HepG2 (cell line): ENCODE measurements at regions not wholly inside any gene's neighbourhood (a gene's known extent, or its start where the extent isn't known, plus 50 kb on each side); places are given as distances from the start of the nearest gene placed in this dataset.

Source experiments
- ATAC-seq: fragments of 200-7000 bp; cut with Tn5 transposase; 3 replicates; pipeline ENCODE4 v1.9.1; 2020; ENCODE audit warnings: mild to moderate bottlenecking, moderate library complexity
- BruUV-seq: library from RNA; stranded (reverse); fragments of 400-500 nt; replicated peaks from 2 replicates; lab custom pipeline; 2021; lab: Mats Ljungman, UMichigan
- CTCF ChIA-PET: fragments of 300-600 bp; formaldehyde crosslinking; extraction: SDS; loops from one replicate; lab custom pipeline; 2021; ENCODE audit warnings: low total read pairs, inconsistent platforms, low intra/inter-chr PET ratio; lab: Yijun Ruan, JAX
- POLR2A ChIA-PET: fragments of 350-600 bp; sonication (Branson Sonifier 250); formaldehyde crosslinking; loops from one replicate; lab custom pipeline; 2020; ENCODE audit warnings: antibody characterized with exemption, inconsistent platforms; lab: Yijun Ruan, JAX
- DNase-seq: peaks from one replicate; pipeline ENCODE4 v3.0.0-alpha.2; 2015; ENCODE audit warnings: low spot score
- FAIRE-seq: peaks from 3 replicates; lab custom pipeline; 2011; peaks lifted over from hg19 to GRCh38; lab: Jason Lieb, UNC
- H2AFZ ChIP-seq: one replicate; pipeline ENCODE4 v1.6.1; 2011; ENCODE audit warnings: low read length, inconsistent platforms
- H3K27ac ChIP-seq: fragments of 300-600 bp; 3 replicates; pipeline ENCODE4 v1.8.0; 2011; ENCODE audit warnings: mixed run types, mild to moderate bottlenecking, mixed read lengths, low read length, inconsistent platforms; ENCODE audit not compliant: insufficient read depth; ENCODE audit errors: extremely low read length
- H3K27me3 ChIP-seq, 2 experiments: fragments of 200-600 bp in 1 of 2; 2 replicates in 1 of 2; 3 replicates in 1 of 2; pipeline versions ENCODE4 v1.6.0 to v1.8.0; 2011; ENCODE audit warnings: low read length in 2 of 2, mild to moderate bottlenecking in 2 of 2, moderate library complexity in 2 of 2, inconsistent platforms in 1 of 2; ENCODE audit not compliant: insufficient read depth in 2 of 2, control insufficient read depth in 1 of 2
- H3K36me3 ChIP-seq, 2 experiments: fragments of 200-600 bp in 1 of 2; replicated peaks in 1 of 2; 2 replicates in 1 of 2; 3 replicates in 1 of 2; pipeline versions ENCODE4 v1.5.1 to v1.8.0; 2011; ENCODE audit warnings: low read length in 2 of 2, inconsistent platforms in 1 of 2; ENCODE audit not compliant: insufficient read depth in 2 of 2, control insufficient read depth in 1 of 2
- H3K4me1 ChIP-seq: 2 replicates; pipeline ENCODE4 v1.5.1; 2012; ENCODE audit warnings: low read length, inconsistent platforms; ENCODE audit not compliant: insufficient read depth
- H3K4me2 ChIP-seq: 2 replicates; pipeline ENCODE4 v1.6.0; 2011; ENCODE audit warnings: low read depth, low read length, inconsistent platforms
- H3K4me3 ChIP-seq, 3 experiments: fragments of 200-600 bp in 1 of 3; sonication (generic), shearing (Covaris generic) in 1 of 3; replicated peaks in 1 of 3; 2 replicates each; pipeline ENCODE4 v1.5.1; 2011 to 2016; ENCODE audit warnings: low read length in 3 of 3, inconsistent platforms in 2 of 3, low read depth in 2 of 3, mild to moderate bottlenecking in 2 of 3, control low read depth in 1 of 3, mixed read lengths in 1 of 3; ENCODE audit not compliant: insufficient read depth in 1 of 3
- H3K79me2 ChIP-seq: one replicate; pipeline ENCODE4 v1.6.1; 2011; ENCODE audit warnings: low read length, inconsistent platforms; ENCODE audit not compliant: insufficient read depth
- H3K9ac ChIP-seq: 2 replicates; pipeline ENCODE4 v1.6.0; 2011; ENCODE audit warnings: mild to moderate bottlenecking, low read depth, low read length, inconsistent platforms; ENCODE audit not compliant: insufficient read depth
- H3K9me3 ChIP-seq: 2 replicates; pipeline ENCODE4 v1.5.1; 2012; ENCODE audit warnings: mild to moderate bottlenecking, low read length
- H4K20me1 ChIP-seq: 2 replicates; pipeline ENCODE4 v1.6.0; 2011; ENCODE audit warnings: inconsistent platforms, mild to moderate bottlenecking, low read length, moderate library complexity; ENCODE audit not compliant: insufficient read depth
- CEBPG ChIP-seq: IDR thresholded peaks from 2 replicates; pipeline ENCODE4 v1.6.1; 2016
- DRAP1 ChIP-seq: IDR thresholded peaks from 2 replicates; pipeline ENCODE4 v1.6.1; 2016; ENCODE audit warnings: missing genetic modification reagents, missing compliant biosample characterization
- ETS1 ChIP-seq: sonication (generic); formaldehyde crosslinking; IDR thresholded peaks from 2 replicates; pipeline ENCODE4 v1.4.0; 2020; ENCODE audit warnings: missing genetic modification reagents
- GATAD1 ChIP-seq: IDR thresholded peaks from 2 replicates; pipeline ENCODE4 v1.6.1; 2016; ENCODE audit warnings: missing genetic modification reagents, missing compliant biosample characterization
- HDAC6 ChIP-seq: fragments of 200-600 bp; sonication (generic); IDR thresholded peaks from 2 replicates; pipeline ENCODE4 v1.7.0; 2017; ENCODE audit warnings: mild to moderate bottlenecking, antibody characterized with exemption, low read length, low read depth
- RCOR2 ChIP-seq: IDR thresholded peaks from 2 replicates; pipeline ENCODE4 v1.6.1; 2016; ENCODE audit warnings: missing biosample characterization, missing genetic modification reagents
- RFX1 ChIP-seq: fragments of 450-650 bp; IDR thresholded peaks from 2 replicates; pipeline ENCODE4 v1.6.1; 2017
- ZNF143 ChIP-seq: sonication (generic); formaldehyde crosslinking; IDR thresholded peaks from 2 replicates; pipeline ENCODE4 v1.4.0; 2020; ENCODE audit warnings: missing genetic modification reagents
- ZNF577 ChIP-seq: sonication (generic); formaldehyde crosslinking; IDR thresholded peaks from 2 replicates; pipeline ENCODE4 v1.4.0; 2020; ENCODE audit warnings: mild to moderate bottlenecking, low read depth, missing genetic modification reagents, borderline replicate concordance
- ZNF775 ChIP-seq: sonication (generic); formaldehyde crosslinking; IDR thresholded peaks from 2 replicates; pipeline ENCODE4 v1.4.0; 2020; ENCODE audit warnings: missing genetic modification reagents, mild to moderate bottlenecking, moderate library complexity, borderline replicate concordance
- whole genome bisulfite sequencing: methylation state at CpG from one replicate; pipeline ENCODE4 v1.1.6; 2017; ENCODE audit warnings: low lambda C conversion rate; 5-methylcytosine and 5-hydroxymethylcytosine counted together
- in situ Hi-C: cut with HindIII; loops from 2 replicates; pipeline ENCODE4 v1.10.0; 2017; ENCODE audit warnings: low pct_unique_long_range_greater_than_20kb; ENCODE audit not compliant: extremely low pct_ligation_motif_present
- intact Hi-C: fragments of 100-400 bp; cut with micrococcal nuclease; formaldehyde crosslinking; loops from one replicate; pipeline ENCODE4 v1.10.0; 2022; ENCODE audit not compliant: unreplicated experiment

GRCh38 chr20:34189572-34190163, 51.6 kb upstream of the ASIP start:
- CTCF ChIA-PET: interaction anchor here (1.3 kb wide), 1 partner anchor 334 kb away, joined by 4 read pairs; no protein-coding TSS in a partner anchor
- POLR2A ChIA-PET: no interaction called here
- no peaks in the 10 kb centered on the region for H3K9me3 ChIP-seq
- BruUV-seq: no TSS peak
- no peaks in the 10 kb centered on the region for H3K79me2 ChIP-seq
- in situ Hi-C loops (no loop called here), intact Hi-C loops (loop anchor here (1.0 to 2.0 kb wide), 2 partner anchors 121 to 334 kb away; no protein-coding TSS in a partner anchor)
- H2AFZ ChIP-seq: no peak overlapping the region
- no peak overlapping the region for H3K9ac ChIP-seq
- H3K27me3 ChIP-seq: peaks cover 5 to 52% of the 10 kb centered on the region in 2 experiments; a peak in 4 of 5 replicates
- H3K27ac ChIP-seq: no peak overlapping the region
- no peaks in the 10 kb centered on the region for H3K36me3 ChIP-seq
- H3K4me2 ChIP-seq: no peak overlapping the region
- ATAC-seq: 0 out of 3 replicates have a peak, but pooled peaks have one; percentile 10
- WGBS: 35% methylated on average over 8 of the region's 8 CpGs
- no peaks in the 10 kb centered on the region for H3K4me1 ChIP-seq
- H4K20me1 ChIP-seq: no peaks in the 10 kb centered on the region
- no peak for TF ChIP-seq ZNF143 (CRISPR knock-in tag)
- 0 out of 2 replicates have a peak, but pooled peaks have one; percentile 16 for TF ChIP-seq RFX1
- TF ChIP-seq, all 625 proteins: peak for 1
- no peak for FAIRE-seq
- DNase-seq: no peak
- H3K4me3 ChIP-seq: no peak overlapping the region

GRCh38 chr20:34190262-34190661, 51.0 kb upstream of the ASIP start:
- in situ Hi-C loops: no loop called here
- intact Hi-C loops: loop anchor here (1.0 to 2.0 kb wide), 2 partner anchors 121 to 333 kb away; no protein-coding TSS in a partner anchor
- no peaks in the 10 kb centered on the region for H3K36me3 ChIP-seq
- H3K4me1 ChIP-seq: no peaks in the 10 kb centered on the region
- DNase-seq (no peak), ATAC-seq (no peak), FAIRE-seq (no peak)
- CTCF ChIA-PET: interaction anchor here (1.3 kb wide), 1 partner anchor 333 kb away, joined by 4 read pairs; no protein-coding TSS in a partner anchor
- no peak overlapping the region for H2AFZ ChIP-seq
- H3K79me2 ChIP-seq: no peaks in the 10 kb centered on the region
- H3K9ac ChIP-seq: no peak overlapping the region
- no peak overlapping the region for H3K27ac ChIP-seq
- POLR2A ChIA-PET: interaction anchor here (0.6 to 1.2 kb wide), 2 partner anchors 57 to 121 kb away, joined by 4 to 6 read pairs; no protein-coding TSS in a partner anchor
- no peak overlapping the region for H3K4me2 ChIP-seq
- no TSS peak for BruUV-seq
- H3K27me3 ChIP-seq: peaks cover 5 to 56% of the 10 kb centered on the region in 2 experiments; a peak in 4 of 5 replicates
- no peak for TF ChIP-seq CEBPG (CRISPR knock-in tag)
- TF ChIP-seq HDAC6: no peak
- no peak for TF ChIP-seq GATAD1 (CRISPR knock-in tag)
- TF ChIP-seq DRAP1 (CRISPR knock-in tag): no peak
- no peak for TF ChIP-seq ETS1 (CRISPR knock-in tag)
- TF ChIP-seq ZNF775 (CRISPR knock-in tag): no peak
- TF ChIP-seq ZNF577 (CRISPR knock-in tag): no peak
- no peak for TF ChIP-seq RCOR2 (CRISPR knock-in tag)
- H3K9me3 ChIP-seq: no peaks in the 10 kb centered on the region
- 39% methylated on average over 3 of the region's 3 CpGs for WGBS
- no peaks in the 10 kb centered on the region for H4K20me1 ChIP-seq
- no peak overlapping the region for H3K4me3 ChIP-seq
